GM18519 (cell line): ENCODE measurements at regions not wholly inside any gene's neighbourhood (a gene's known extent, or its start where the extent isn't known, plus 50 kb on each side); places are given as distances from the start of the nearest gene placed in this dataset.

Experiments
- ATAC-seq: cut with Tn5 transposase; IDR thresholded peaks from one replicate; pipeline ENCODE4 v1.9.1; 2021; ENCODE audit warnings: mild to moderate bottlenecking, moderate library complexity; ENCODE audit not compliant: unreplicated experiment, low FRiP score

DNA sequence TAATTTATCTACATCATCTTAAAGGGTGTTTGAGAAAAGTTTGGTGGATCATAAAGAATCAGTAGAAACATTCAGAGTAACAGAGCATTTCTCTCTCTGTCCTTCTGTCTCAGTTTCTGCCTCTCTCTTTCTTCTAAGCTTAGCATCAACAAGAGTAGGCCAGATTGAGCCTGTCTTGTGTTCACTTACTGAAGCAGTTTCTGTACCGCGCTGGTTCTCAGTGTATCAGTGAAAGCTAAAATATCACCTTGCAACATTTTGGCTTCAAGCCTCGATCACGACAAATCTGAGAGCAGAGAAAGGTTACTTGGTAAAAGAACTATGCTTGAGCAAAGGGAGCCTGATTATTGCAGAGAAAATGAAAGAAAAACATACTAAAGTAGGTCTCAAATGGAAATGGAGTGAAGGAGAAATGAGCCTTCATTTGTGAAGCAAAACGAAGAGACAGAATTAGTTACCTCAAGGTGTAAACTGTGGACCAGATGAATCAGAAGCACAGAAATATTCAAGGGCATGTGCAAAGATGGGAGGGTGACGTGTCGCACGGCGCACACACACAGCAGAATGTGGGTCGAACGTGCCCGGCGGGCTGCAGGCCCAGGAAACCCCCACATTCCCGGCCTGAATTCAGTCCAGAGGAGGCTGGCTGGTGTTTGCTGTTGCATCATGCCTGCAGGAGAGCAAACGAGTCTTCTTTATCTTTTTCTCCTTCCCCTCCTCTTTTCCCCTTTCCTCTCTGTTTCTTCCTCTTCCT, 509.3 kb downstream of the QKI start:
- no peak for ATAC-seq

DNA sequence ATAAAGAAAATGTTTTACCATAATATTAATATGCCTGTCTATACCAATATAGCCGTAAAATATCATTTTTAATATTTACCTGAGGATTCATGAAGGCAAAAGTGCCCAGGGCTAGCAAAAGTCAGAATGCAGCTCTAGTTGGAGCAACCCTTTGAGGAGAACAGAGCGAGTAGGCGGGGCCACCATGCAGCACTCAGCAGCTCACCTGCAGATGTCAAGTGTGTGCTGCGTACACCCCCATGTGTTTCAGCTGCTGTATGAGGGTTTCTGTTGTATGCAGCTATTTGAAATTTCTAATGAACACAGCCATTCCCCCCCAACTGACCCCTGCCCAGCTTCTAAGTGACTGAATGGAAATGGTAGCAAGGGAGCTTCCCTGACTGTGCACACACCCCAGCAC, 508.0 kb downstream of the QKI start:
- ATAC-seq: no peak

DNA sequence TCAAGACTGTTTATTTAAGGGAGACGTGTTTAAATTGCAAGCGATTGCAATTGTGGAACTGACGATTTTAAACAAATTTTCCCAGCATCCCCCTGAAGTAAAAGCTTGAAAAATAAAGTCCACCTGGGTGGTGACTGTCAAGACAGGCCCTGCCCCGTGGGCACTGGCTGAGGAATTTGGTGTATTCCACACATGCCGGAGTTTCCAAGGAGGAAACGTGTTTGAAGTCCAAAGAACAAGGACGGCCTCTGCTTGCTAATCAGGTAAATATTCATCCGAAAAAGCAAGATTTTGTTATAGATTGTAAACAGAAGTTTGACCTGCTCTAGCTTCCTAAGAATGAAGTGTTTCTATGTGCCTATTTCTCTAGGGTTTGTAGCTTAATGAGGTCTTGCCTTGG, 505.1 kb downstream of the QKI start:
- no peak for ATAC-seq

DNA sequence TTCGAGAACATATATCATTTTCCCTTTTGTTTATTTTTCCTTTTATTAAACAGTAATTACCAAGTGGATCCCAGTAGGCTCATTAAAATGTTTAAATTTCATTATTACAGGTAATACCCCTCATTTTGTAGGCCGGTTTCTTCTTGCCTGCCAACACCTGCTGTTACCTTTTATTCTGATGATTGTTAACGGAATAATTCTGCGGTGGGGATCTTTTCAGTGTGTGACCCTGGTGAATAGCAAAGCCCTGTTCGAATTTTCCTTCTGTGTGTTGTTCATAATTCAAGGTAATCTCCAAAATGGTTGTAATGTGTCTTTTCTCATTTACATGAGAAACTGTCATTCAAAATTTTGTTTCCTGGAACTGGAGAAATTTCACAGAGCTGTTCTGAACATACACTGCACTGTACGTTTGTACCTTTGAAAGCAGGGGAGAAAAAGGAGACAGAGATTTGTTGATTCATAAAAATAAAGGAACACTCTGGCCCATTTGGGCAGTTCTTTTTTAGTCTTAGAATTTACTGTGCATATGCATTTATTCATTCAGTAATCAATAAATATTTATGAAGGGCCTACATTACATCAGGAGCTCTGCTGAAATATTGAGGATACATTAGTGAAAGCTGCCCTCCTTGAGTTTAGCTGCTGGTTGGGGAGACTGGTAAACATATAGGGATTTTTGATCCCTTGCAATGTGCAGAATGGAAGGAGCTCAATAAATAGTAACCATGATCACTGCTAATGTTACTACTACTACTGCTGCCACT, 502.0 kb downstream of the QKI start:
- ATAC-seq: no peak

DNA sequence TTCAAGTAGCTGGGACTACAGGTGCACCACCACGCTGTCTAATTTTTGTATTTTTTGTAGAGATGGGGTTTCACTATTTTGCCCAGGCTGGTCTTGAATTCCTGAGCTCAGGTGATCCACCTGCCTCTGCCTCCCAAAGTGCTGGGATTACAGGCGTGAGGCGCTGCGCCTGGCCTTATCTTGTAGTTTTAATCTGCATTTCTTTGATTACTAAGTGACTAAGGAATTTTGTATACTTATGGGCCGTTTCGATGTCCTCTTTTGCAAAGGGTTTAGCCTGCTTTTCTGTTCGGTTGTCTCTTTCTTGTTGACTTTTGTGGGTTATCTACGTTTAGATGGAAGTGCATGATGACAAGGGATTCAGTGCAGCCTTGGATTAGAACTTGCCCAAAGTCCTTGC, 500.6 kb downstream of the QKI start:
- no peak for ATAC-seq

DNA sequence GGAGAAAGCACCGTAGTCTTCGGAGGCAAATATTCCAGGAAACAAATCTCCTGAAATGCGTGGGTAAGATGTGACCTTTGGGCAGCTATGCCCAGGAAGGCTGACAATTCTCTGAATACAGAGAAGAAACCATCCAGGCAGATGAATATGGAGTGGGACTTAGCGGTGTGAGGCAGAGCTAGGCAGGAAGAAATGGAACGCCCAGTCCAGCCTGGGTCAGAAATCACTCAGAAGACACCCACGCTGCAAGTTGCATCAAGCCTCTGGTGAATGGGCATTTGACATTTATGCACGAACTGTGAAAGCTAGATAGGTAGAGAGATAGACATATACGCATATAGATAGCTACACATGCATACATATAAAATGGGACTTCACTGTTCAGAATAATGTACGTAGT, 498.5 kb downstream of the QKI start:
- no peak for ATAC-seq

DNA sequence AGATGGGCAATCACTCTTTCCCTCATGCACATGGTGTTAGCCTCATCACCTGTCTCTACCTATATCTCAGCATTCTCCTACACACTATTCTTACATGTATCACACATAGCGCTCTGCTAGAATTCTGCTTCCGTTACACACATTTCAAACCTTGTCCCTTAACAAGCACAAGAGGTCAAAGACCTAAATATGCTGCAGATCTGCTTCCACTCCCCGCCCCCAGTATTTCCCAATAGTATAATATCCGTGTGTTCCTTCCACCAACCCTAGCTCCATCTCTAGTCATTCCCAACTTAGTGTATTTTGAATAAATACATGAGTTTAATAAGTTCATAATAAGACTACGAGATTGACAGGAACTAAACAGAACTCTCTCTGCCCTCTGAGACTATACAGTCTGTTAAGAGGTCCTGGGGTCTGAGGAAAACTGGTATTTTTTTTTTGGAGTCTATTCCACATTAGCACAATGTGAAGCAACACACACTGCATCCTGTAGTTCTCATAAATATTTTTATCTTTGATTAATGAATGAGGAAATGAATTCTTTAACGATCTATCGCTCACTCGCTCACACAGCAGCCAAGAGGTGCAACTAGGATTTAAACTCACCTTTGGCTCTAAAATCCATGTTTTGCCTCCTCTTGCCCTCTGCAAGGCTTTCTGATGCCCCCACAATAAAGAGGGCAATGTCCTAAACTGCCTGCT, 491.6 kb downstream of the QKI start:
- no peak for ATAC-seq

DNA sequence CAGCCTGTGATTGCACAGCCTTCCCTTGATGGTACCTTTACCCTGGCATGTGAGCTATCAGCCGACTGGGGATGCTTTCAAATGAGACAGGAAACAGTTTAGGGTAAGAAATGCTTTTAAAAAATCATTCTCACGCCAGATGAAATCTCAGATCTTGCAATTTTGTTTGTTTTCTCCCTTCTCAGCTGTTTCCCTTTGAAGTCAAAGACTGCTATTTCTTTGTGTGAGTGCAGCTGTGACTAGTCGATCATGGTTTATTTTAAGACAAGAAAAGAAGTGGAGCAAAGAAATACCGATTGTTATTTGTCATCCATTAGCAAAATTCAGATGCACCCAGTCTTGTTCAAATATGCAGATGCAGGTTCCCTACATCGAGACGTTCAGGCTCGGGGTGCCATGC, 489.7 kb downstream of the QKI start:
- ATAC-seq: no peak

DNA sequence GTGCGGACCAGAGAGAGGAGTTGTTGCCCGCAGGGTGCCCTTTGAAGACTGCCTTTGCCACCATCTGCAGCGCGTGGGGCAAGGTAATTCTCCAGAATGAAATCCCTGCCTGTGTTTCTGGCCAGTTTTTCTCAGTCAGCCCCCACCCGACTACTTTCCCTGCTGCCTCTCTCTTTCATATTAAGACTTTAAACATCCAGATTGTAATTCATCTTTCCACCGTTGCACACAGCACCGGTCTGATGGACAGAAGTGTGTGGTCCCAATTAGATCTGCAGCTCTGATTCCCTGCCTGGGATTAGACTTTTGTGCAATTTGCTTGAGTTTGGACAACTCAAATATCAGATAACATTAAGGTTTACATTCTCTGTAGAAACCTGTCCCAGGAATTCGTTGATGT, 489.0 kb downstream of the QKI start:
- ATAC-seq: no peak

DNA sequence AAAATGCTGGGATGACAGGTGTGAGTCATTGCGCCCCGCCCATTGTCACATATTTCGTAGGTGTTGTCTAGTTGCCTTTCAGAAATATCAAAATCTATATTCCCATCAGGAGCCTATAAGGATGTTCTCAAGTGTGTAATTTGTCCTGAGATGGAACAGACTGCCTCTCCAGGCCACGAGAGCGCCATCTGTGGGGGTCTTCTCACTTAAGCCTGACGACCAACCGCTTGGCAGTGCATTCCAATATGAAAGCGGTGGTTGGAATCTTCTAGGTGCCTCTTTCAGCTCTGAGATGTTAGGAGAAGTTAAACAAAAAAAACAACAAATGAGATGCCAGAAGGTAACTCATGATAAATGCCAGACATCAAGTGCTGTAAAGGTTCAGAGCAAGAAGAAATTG, 488.5 kb downstream of the QKI start:
- ATAC-seq: no peak

DNA sequence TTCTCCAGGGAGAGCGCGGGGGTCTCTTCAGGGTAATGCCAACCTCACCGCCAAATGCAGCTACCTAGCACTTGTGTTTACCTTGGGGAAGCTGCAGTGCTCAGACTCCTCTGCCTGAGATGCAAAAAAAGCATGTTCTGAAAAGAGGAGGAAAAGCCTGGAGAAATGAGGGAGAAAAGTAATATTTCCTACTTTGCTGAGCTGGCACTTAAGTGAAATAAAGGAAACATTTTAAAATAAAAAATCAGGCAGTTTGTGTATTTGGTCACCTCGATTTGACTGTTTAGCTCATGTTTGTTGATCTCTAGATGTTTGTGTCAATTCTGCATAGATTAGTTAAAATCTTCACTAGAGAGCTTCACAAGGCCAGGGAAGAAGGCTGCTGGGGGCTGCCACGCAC, 487.2 kb downstream of the QKI start:
- no peak for ATAC-seq

DNA sequence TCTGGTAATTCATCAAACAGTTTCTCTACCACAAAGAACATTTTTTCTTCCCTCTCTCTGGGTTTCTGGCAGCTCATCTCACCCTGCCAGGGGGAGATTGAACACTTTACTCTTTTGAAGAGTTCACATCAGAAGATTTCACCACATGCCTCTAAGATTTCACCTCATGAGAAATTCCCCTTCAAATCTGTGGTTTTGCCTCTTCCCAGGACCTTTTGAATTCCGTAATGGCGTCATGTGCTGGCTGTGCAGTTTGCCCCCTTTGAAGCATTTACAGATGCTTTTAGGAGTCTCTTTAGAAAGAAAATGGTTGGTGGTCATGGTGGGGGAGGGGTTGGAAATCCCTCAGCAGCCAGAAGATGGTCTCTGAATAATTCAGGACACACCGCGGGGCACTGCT, 486.1 kb downstream of the QKI start:
- ATAC-seq: no peak

DNA sequence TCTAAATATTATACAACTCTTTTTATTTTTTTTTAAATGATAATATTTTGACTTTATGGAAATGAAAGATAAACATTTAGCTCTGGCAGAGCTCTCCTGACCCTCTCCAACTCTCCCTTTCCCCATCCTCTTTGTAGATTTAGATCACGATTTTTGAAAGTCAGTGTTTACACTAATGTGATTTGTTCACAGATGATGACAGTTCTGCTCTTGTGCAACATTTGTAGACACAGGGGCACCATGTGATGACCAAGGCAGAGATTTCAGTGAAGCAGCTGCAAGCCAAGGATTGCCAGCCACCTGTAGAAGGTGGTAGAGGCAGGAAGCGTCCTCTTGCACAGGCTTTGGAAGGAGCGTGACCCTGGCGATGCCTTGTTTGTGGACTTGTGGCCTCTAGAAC, 483.2 kb downstream of the QKI start:
- ATAC-seq: no peak

DNA sequence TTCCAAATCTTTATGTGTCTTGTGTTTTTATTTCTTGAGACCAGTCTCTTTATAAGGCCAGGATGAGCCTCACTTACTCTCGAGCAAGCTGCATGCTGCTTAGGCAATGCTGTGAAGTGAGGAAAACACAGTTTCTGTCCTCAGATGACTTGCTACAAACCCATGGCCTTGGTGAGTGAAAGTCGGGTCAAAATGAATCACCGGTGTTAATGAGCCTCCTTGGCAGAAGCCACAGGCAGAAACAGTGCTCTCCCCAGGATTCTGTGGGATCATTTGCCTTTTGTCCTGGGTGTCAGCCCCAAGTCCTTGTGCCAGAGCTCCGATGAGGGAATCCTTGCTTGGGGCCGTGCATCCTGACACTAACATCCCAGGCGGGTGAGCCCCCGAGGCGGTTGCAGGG, 482.5 kb downstream of the QKI start:
- no peak for ATAC-seq

DNA sequence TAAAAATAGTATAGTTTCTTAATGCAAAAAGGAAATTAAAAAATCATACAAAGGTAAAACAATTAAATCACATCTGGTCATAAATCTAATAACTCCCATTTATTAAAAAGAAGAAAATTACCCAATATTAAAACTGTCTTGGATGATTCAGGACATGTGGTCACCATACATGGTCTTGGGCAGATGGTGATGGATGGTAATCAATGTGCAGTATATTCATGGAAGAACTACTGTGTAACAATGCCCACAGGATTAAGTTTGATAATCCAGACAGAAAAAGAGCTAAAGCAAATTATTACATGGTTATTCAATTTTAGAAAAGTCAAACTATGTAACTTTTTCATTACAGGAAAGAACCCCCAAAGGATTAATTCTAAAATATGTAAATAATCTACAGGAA, 480.6 kb downstream of the QKI start:
- no peak for ATAC-seq

DNA sequence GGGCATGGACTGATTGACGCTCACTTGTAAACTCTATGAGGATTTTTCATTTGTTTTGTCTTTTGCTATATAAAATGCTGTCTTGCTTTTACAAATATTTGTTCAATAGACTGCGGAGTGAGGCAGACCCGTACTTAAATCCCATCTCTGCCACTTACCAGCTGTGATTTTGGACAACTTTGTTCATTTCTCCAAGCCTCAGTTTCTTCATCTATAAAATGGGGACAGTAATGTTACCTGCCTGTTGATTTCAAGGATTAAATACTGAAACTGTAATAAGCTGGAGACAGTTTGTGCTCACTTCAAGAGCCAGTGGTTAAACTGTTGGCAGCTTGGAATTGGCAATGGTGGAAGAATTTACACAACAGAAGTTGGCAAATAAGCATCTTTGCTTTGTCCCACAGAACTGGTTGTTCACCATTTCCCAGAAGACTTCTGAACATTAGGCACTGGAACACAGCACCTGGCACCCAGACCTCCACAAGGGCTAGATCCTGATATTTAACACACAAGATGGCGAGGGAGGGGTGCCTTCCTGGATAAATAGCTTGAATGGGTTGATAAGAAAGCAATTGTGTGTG, 479.2 kb downstream of the QKI start:
- no peak for ATAC-seq

DNA sequence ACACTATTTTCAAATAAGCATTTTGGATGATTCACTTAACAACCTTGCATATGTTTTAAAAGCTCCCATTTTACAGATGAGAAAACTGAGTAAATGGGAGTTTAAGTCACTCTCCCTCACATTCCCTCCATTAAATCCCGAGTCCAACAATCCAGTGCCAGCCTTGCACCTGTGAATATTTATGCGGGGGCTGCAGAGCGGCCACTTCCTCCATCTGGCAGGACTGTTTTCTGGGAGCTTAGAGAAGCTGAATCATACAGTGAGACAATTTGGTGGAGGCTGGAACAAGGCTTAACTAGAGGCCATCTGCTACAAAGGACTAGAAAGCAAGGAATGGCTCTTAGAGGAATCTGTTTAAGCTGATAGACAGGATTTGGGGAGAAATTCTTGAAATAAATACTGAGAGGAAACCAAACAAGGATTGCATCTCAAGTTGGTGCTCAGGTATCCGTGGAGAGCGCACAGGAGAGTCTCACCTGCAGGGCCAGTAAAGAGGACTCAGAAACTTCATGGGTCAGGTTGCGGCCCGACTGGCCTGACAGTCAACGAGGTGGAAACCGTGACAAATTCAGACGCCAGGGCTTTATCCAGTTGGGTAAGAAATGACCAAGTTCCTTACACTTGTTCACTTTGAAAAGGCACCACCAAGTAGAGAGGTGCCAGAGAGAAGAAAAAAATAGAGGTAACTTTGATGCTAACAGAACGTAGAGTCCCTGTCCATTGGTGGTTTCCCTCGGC, 478.5 kb downstream of the QKI start:
- no peak for ATAC-seq

DNA sequence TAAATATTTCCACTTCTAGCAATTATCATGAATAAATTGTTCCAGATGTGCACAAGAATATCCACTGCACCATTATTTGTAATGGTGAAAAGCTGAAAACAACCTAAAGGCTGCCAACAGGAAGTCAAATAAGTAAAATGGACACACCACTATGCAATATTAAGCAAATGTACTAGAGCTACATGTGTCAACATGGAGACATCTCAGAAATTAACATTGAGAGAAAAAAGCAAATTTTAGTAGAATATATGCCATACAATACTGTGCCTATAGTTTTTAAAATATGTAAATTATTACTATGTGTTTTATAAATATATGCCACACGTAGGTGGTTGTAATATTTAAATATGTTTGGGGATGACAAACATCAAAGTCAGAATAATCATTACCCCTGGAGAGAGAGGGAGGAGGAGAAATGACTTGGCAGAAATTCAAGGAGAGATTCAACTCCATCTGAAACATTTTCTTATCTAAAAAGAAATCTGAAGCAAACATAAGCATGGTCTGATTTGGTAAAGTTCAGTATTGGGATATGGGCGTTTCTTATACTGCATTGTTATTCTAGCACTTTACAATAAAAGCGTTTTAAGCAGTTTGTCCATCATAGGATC, 475.5 kb downstream of the QKI start:
- ATAC-seq: no peak

DNA sequence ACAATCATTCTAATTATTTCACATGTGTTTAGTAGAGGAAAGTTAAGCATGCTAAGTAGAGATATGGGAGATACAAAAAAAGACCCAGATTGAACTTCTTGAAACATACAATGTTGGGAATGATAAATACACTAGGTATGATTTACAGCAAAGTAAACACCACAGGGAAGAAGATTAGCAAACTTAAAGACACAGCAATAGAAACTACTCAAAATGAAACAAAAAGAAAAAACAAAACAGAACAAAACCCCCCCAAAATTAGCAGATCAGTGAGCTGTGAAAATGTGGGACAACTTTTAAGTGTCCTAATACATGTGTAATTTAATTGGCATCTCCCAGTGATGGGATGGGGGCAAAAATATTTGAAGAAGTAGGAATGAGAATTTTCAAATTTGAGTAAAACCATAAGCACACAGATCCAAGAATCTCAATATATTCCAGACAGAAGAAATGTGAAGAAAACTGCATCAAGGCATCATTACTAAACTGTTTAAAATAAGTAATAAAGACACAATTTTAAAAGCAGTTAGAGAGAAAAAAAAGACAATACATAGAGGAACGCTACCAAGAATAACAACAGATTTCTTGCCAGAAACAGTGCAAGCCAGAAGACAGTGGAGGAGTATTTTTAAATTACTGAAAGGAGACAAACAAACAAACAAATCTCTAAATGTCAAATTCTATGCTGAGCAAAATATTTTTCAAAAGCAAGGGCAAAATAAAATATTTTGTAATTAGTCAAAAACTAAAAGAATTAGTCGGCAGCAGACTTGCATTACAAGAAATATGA, 473.7 kb downstream of the QKI start:
- no peak for ATAC-seq
